Fibroblast of skin of right quadriceps (primary cell): ENCODE measurements at regions not wholly inside any gene's neighbourhood (a gene's known extent, or its start where the extent isn't known, plus 50 kb on each side); places are given as distances from the start of the nearest gene placed in this dataset.
"Not testable (repeated sequence)": the region's sequence is repeated elsewhere in the genome, so short reads cannot be mapped to it uniquely, and the experiment has no call there.

Source experiments
- DNase-seq: peaks from one replicate; pipeline ENCODE4 v3.0.0-alpha.2; 2013

GRCh38 chr13:79907527-79907926 is 426.6 kb downstream of the NDFIP2 start:
- DNase-seq: no peak

- DNase-seq: no peak
Measured at GRCh38 chr13:79906345-79906744, 425.4 kb downstream of the NDFIP2 start.

GRCh38 chr13:79905018-79905417 is 424.1 kb downstream of the NDFIP2 start:
- no peak for DNase-seq

- DNase-seq: no peak
Measured at GRCh38 chr13:79904581-79904980, 423.6 kb downstream of the NDFIP2 start.

GRCh38 chr13:79901336-79901735 is 420.4 kb downstream of the NDFIP2 start:
- DNase-seq: peak; percentile 69

GRCh38 chr13:79900356-79900755 is 419.4 kb downstream of the NDFIP2 start:
- DNase-seq: no peak

- DNase-seq: no peak
Measured at GRCh38 chr13:79898996-79899395, 418.0 kb downstream of the NDFIP2 start.

- DNase-seq: no peak
Measured at GRCh38 chr13:79898202-79898826, 417.4 kb downstream of the NDFIP2 start.

GRCh38 chr13:79896851-79897250 is 415.9 kb downstream of the NDFIP2 start:
- DNase-seq: no peak

GRCh38 chr13:79895416-79895815 is 414.5 kb downstream of the NDFIP2 start:
- no peak for DNase-seq

GRCh38 chr13:79887278-79887677 is 406.3 kb downstream of the NDFIP2 start:
- DNase-seq: not testable (repeated sequence)

GRCh38 chr13:79886601-79887000 is 405.6 kb downstream of the NDFIP2 start:
- no peak for DNase-seq

- DNase-seq: no peak
Measured at GRCh38 chr13:79884890-79885289, 403.9 kb downstream of the NDFIP2 start.

GRCh38 chr13:79883216-79883615 is 402.3 kb downstream of the NDFIP2 start:
- no peak for DNase-seq

- DNase-seq: no peak
Measured at GRCh38 chr13:79880818-79881217, 399.9 kb downstream of the NDFIP2 start.

- DNase-seq: peak; percentile 55
Measured at GRCh38 chr13:79874396-79875360, 393.7 kb downstream of the NDFIP2 start.

- no peak for DNase-seq
Measured at GRCh38 chr13:79871594-79871993, 390.6 kb downstream of the NDFIP2 start.

GRCh38 chr13:79870766-79871165 is 389.8 kb downstream of the NDFIP2 start:
- DNase-seq: peak; percentile 9

- peak; percentile 32 for DNase-seq
Measured at GRCh38 chr13:79870123-79870522, 389.2 kb downstream of the NDFIP2 start.

- no peak for DNase-seq
Measured at GRCh38 chr13:79869326-79869725, 388.4 kb downstream of the NDFIP2 start.

- DNase-seq: peak; percentile 55
Measured at GRCh38 chr13:79867254-79867653, 386.3 kb downstream of the NDFIP2 start.

GRCh38 chr13:79866436-79866835 is 385.5 kb downstream of the NDFIP2 start:
- DNase-seq: peak; percentile 8

GRCh38 chr13:79862515-79862914 is 381.6 kb downstream of the NDFIP2 start:
- no peak for DNase-seq

- no peak for DNase-seq
Measured at GRCh38 chr13:79861731-79862130, 380.8 kb downstream of the NDFIP2 start.
